NCI-H146 (cell line): ENCODE measurements at regions not wholly inside any gene's neighbourhood (a gene's known extent, or its start where the extent isn't known, plus 50 kb on each side); places are given as distances from the start of the nearest gene placed in this dataset.
"Not testable (repeated sequence)": the region's sequence is repeated elsewhere in the genome, so short reads cannot be mapped to it uniquely, and the experiment has no call there.

Source experiments
- DNase-seq: peaks from one replicate; lab custom pipeline; 2025; lab: John Stamatoyannopoulos, UW

- no peak for DNase-seq
Measured at GRCh38 chr13:40047322-40047771, 391.9 kb downstream of the COG6 start.

- DNase-seq = no peak
Measured at GRCh38 chr13:40048551-40048950, 393.1 kb downstream of the COG6 start.

- no peak for DNase-seq
Measured at GRCh38 chr13:40052954-40053353, 397.5 kb downstream of the COG6 start.

GRCh38 chr13:40053401-40053800, 397.9 kb downstream of the COG6 start:
- DNase-seq = no peak

- DNase-seq = not testable (repeated sequence)
Measured at GRCh38 chr13:40054422-40054821, 399.0 kb downstream of the COG6 start.

GRCh38 chr13:40056898-40057619, 401.6 kb downstream of the COG6 start:
- no peak for DNase-seq

- no peak for DNase-seq
Measured at GRCh38 chr13:40058757-40059236, 403.3 kb downstream of the COG6 start.

- DNase-seq = no peak
Measured at GRCh38 chr13:40059540-40060232, 404.2 kb downstream of the COG6 start.

- DNase-seq = no peak
Measured at GRCh38 chr13:40060296-40061007, 405.0 kb downstream of the COG6 start.

- no peak for DNase-seq
Measured at GRCh38 chr13:40061466-40062450, 406.3 kb downstream of the COG6 start.

- no peak for DNase-seq
Measured at GRCh38 chr13:40063278-40063698, 407.8 kb downstream of the COG6 start.

- DNase-seq = peak; percentile 10
Measured at GRCh38 chr13:40063703-40064102, 408.2 kb downstream of the COG6 start.

GRCh38 chr13:40064154-40065097, 409.0 kb downstream of the COG6 start:
- DNase-seq = no peak

GRCh38 chr13:40069173-40070044, 413.9 kb downstream of the COG6 start:
- peak; percentile 39 for DNase-seq

GRCh38 chr13:40070357-40070756, 414.9 kb downstream of the COG6 start:
- DNase-seq = no peak

GRCh38 chr13:40072663-40073120, 417.2 kb downstream of the COG6 start:
- DNase-seq = no peak

- no peak for DNase-seq
Measured at GRCh38 chr13:40074338-40074737, 418.9 kb downstream of the COG6 start.

- no peak for DNase-seq
Measured at GRCh38 chr13:40075281-40075680, 419.8 kb downstream of the COG6 start.

- DNase-seq = no peak
Measured at GRCh38 chr13:40076765-40077362, 421.4 kb downstream of the COG6 start.
